ENCODE measurements at regions not wholly inside any gene's neighbourhood (a gene's known extent, or its start where the extent isn't known, plus 50 kb on each side); places are given as distances from the start of the nearest gene placed in this dataset.

DNA sequence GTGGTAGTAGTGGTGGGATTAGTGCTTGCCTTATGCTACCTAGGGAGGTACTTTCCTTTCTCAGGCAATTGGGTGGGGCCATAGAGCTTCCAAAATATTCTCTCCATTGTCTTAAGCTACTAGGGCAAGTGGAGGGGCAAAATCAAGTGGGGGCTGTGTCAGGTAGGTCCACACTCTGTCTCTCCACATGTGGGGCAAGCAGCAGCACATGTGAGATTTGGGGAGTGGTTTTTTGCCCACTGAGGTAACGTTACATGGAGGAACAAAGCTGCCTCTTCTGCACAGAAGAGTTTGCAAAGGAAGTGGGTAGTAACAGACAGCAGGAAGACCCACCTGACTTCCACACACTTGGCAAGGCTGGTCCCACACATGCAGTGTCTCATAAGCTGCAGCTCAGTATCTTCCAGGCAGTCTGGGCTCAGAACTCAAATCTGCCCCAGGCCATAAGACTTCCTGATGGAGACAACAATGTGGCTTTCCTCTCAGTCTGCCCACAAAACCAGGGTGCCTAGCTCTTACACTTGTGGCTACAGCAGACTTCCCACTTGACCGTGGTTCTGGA, 1581.5 kb upstream of the PCDH20 start:
- no peak for DNase-seq

DNA sequence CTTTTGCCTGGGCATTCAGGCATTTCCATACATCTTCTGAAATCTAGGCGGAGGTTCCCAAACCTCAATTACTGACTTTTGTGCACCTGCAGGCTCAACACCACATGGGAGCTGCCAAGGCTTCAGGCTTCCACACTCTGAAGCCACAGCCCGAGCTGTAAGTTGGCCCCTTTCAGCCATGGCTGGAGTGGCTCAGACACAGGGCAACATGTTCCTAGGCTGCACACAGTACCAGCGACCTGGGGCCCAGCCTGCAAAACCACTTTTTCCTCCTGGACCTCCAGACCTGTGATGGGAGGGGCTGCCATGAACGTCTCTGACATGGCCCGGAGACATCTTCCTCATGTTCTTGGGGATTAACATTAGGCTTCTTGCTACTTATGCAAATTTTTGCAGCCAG, 1558.2 kb upstream of the PCDH20 start:
- DNase-seq = no peak

DNA sequence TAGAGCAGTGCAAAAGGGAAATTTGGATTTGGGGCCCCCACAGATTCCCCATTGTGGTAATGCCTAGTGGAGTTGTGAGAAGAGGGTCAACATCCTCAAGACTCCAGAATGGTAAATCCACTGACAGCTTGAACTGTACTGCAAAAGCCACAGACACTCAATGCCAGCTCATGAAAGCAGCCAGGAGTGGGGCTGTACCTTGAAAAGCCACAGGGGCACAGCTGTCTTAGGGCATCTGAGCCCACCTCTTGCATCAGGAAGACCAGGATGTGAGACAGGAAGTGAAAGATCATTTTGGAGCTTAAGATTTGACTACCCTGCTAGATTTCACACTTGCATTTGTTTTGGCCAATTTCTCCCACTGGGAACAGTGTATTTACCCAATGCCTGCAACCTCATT, 1548.9 kb upstream of the PCDH20 start:
- DNase-seq = no peak

DNA sequence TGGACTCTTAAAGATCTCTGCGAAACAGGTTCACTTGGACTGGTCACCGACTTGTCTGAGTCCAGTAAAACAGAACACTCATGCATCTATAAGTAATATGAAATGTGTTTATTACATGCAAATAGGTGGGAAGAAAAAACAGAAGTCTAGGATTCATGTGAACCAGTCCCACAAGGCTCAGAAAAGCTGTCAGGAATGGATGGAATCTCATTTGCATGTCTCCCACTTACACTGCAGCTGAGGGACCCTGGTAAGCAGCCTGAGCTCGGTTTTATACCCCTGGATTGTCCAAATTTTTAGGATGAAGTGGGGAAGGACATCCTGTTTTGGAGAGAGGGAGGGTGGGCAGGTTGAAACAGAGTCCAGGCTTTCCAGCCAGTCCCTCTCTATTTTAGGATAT, 1545.1 kb upstream of the PCDH20 start:
- DNase-seq = no peak

DNA sequence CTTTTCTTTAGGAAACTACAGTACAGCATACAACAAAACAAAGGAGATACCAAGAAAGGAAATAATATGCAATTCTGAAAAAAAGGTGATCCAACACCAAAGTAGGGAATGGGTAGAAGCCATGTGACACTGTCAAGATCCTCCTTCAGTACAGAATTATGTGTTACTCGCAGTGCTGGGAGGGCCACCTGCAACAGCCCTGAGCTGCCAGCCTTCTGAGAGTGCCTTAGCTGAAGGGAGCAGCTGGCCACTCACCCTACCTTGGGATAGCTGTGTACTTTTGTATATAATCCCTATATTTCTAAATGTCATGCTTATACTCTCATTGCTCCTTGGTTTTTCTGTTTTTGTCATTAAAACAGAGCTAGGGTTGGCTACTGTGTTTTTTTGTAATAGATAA, 1518.2 kb upstream of the PCDH20 start:
- DNase-seq = no peak

DNA sequence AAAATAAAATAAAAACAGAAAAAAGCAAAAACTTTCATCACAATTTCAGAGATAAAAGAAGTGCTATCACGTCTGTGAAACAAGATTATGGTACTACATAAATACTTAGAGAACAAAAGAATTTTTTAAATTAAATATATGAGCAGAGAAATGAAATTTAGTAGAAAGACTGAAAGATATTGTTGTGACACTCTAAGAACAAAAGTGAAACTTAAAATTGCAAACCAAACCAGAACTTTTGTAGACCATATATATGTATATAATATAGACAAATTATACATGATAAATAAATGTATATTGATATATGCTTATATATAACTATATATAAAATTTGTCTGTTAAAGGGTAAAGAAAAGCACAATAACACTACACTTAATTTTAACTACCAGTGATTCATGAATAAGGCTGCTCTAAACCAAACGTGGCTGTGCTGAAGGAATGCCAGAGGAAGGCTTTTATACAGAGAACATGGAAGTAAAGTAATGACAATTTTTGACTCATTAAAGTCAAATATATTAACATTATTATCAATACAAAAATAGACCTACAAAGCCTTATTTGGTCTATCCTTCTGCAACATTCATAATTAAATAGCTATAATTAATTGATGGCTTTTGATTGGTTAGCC, 1516.7 kb upstream of the PCDH20 start:
- no peak for DNase-seq

DNA sequence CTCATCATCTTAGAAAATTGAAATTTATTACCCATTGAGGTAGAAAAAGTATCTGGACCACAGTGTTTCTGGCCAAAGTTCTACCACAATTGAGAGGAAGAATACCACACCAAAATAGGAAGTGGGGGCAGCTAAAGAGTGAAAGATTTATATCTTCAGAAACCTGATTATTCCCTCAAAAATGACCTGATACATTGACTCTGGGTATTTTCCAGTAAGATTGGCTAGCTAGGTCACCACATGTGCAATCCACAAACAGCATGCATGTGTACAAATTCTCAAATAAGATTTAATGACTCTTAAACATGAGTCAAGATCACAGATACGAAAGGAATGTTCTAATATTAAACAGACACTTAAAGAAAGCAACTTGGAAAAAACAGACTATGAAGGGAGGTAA, 1516.2 kb upstream of the PCDH20 start:
- no peak for DNase-seq

DNA sequence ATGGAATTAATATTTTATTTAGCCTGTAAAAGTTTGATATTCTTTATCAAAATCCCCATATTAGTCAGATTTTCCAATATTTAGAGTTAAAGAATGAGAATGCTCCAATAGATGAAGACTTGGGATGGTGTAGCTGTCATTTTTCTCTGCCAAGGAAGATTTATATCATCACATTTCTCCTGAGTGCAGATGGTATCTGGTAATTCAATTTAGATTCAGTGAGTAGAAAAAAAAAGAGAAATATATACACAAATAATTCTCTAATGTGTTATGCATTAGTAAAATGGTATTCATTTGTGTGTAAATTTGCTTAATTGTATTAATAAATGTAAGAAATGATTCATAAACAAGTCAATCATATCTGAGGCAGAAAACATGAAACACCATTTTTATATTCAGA, 1508.7 kb upstream of the PCDH20 start:
- DNase-seq = no peak

DNA sequence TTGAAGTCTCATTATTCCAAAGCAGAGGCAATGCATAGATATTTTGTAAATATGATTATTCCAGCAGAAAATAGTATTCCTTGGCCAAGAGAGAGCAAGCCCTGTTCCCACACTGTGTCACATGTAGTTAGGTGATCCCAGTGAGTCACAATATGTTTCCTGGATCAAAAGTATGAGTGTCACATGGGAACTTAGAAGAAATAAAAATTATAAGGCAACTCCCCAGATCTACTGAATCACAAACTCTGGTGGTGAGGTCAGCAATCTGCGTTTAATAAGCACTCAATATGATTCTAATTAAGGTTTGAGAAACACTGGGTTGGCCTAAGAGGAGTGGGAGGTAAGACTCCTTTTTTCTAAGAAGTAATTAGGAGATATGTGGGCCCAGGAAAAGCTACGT, 1504.5 kb upstream of the PCDH20 start:
- DNase-seq = no peak

DNA sequence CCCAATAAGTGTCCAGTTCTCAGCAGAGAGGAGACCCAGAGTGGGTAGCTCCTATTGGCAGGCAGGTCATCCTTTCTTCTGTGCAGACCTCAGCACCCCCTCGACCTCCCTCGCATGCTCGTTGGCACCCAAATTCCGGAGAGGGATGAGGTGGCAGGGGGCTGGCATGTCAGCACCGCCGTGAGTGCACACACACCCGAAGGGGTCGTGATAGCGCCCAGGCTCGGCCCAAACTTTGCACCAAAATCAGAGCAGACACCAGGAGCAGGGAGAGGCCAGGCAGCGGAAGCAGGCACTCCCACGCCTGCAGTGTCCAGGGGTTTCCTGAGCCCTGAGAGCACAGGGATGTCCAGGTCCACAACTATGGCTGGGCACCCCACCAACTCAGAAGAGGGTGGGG, 1503.8 kb upstream of the PCDH20 start:
- DNase-seq = no peak

DNA sequence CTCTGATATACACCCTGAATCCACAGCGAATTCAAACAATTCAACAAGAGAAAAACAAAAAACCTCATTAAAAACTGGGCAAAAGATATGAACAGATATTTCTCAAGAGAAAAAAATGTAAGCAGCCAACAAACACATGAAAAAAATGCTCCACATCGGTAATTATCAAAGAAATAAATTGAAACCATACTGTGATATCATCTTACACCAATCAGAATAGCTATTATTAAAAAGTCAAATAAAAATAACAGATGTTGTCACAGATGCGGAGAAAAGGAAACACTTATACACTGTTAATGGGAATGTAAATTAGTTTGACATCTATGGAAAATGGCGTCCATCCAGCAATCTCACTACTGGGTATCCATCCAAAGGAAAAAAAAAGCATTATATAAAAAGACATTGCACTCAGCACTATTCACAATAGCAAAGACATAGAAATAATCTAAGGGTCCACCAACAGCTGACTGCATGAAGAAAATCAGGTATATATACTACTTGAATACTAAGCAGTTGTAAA, 1495.0 kb upstream of the PCDH20 start:
- peak in 1 of 2 experiments; percentile 3 for DNase-seq

DNA sequence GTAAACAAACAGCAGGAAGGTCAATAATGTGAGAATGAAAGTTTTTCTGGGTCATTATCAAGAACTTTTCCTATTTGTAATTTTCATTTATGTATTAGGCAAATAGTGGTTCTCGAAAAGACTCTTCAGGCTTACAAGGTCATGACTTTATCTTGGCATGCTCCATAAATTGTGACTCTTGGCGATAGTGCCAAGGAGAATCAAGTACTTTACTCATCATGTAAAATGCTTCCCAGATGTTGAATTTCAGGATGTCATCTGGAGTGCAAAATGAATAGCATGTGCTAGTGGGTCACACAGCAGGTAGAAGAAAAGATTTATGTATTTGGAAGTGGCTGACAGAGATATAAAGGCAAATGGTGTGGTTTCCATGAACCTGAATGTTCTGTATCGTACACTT, 1492.7 kb upstream of the PCDH20 start:
- no peak for DNase-seq

DNA sequence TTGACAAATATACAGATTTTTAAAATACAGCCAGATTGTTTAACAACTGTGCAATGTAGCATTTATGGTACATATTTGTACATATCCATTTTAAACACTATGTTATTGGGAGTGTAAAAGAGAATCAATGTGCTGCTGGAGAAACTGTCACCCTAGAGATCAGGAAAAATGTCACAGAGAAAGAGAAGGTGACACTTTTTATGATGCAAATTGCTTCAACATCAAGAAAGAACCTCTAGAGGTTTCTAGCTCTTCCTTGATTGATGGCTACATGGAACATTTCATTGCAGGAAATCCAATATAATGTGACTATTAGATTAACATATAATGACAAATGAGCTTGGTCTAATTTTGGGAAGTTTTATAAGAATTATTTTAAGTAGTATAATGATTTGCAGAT, 1491.2 kb upstream of the PCDH20 start:
- DNase-seq = no peak

DNA sequence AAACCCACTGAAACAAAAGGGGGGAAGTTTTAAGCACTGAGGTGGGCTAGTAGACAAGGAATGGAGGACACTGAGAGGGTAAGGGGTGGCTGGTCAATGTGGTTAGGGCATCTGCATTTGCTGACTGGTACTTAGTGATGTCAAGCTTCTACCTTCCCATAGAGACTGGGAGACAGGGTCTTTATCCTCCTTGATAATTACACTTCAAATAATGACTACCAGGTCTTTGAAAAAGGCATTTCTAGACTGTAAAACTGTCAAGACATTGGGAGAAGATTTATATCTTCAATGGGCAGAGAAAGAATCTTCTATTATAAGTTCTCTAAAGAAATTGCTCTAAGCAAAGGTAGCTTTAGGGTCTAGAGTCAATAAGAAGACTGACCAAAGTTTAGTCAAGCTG, 1490.8 kb upstream of the PCDH20 start:
- DNase-seq = no peak

DNA sequence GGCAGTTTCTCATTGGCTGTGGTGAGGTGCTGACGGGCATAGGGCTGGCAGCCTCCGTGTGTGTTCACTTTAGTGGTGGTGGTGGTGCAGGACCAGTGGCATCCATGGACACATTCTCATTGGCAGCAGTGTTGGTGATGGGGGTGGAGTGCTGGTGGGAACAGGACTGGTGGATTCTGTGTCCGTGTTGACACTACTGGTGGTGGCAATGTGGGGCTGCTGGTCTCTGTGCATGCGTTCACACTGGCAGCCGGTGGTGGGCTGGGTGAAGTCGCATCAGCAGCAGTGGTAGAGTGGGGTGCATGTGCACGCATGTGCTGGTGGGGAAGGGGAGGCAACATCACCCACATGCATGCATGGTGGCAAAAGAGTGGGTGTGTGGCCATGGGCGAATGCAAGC, 1471.4 kb upstream of the PCDH20 start:
- no peak for DNase-seq

DNA sequence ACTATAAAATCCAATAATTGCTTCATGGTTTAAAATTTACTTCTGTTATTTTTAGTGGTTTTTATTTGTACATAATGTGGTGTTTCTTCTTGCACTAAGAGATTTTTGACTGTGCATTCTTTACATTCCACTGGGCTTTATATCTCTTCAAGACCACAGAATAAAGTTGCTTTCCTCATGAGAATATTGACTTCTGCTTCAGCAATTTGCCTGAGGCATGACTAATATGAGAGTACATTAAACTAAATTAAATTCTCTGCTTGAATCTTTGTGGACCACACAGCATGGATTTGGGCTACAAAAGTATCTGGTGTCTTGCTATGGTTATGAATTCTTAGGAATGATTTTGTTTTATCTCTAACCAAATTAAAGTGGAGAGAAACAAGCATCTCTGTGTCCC, 1463.4 kb upstream of the PCDH20 start:
- DNase-seq = no peak

DNA sequence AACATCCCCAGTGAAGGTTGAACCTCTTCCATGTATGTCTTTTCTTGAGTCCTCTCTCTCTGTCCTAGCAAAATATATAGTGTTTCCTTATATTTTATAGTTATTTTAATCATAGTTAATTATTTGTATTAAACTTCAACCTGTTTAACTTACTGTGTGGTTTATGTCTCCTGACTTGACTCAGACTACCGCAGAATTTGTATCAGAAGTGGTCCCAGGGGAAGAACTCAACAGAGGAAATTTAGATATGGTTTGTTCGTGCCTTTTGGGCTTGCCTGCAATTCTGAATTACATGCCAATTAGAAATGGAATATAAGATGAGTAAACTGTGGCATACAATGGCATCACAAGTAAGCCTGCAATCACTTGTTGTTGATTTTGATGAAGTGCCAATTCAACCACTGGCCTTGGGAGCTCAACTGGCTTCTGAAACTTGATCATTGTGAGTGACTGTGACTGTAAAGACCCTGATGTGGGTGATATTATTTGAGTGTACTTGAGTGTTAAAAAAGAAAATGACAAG, 1459.5 kb upstream of the PCDH20 start:
- peak; percentile 46 to 82 for DNase-seq

DNA sequence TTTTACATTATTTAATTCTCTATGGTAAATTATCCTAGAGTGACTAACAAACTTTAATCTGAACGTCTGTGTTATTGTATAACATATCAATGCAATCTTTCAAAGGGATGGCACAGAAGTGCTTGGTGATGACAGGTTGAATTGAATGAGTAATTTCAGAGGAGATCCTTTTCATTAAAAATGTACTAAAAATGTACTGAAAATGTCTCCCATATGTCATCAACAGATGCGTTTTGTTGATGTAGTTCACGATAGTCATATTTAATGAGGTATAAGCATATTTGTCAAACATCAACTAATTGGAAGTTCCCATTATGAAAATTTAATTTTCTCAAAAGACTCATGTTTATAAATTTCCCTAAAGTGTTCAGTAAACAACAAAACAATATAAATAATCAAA, 1434.7 kb upstream of the PCDH20 start:
- no peak for DNase-seq

DNA sequence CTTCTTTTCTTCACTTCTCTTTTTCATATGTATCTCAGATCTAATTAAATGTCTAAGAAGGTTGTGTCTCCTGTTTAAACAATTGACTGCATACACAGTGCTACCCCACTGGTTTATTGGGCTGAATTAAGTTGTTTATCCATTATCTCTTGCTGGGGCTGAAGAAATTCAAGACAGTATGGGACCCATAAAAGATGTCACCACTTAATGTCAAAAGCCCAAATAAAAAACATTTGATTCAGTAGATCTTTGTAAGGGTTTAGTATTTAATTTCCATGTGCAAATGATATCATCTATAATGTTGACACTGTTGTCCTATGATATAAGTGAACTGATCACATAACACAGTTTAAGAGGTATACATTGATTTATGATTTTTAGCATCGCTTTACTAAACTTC, 1431.9 kb upstream of the PCDH20 start:
- DNase-seq = peak in 1 of 2 experiments; percentile 29

DNA sequence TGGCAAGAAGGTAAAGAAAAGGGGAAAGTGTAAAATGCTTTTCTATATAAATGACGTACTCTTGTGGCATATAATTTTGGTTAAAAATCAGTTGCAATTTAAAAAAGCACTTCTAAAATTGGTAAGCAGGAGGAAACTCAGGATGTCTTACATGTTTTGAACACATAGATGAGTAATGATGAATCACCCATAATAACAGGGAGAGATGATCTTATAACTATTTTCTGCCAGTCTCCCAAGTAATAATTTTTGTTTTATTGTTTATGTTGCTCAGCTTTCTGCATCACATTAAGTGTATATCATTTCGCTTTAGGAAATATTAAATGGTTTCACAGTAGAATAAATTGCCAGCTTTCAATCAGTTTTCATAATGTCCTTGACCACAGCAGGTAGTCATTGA, 1430.7 kb upstream of the PCDH20 start:
- DNase-seq = no peak

DNA sequence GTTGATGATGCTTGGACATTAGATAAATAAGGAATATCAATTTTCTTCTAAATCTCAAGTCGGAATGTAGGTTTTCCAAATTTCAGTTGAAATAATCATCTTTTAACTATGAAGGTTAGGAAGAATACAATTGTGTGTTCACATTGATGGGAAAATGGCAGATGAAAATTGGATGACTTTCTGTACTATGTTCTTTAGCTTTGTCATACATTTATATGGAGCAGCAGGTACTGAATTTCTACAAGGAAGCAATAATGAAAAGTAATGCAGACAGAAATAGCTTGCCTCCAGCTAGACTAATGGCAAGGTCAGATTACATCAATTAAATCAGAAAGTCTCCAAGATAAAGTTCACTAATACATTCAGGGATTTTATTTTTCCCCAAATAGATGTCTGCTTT, 1423.7 kb upstream of the PCDH20 start:
- DNase-seq = no peak

DNA sequence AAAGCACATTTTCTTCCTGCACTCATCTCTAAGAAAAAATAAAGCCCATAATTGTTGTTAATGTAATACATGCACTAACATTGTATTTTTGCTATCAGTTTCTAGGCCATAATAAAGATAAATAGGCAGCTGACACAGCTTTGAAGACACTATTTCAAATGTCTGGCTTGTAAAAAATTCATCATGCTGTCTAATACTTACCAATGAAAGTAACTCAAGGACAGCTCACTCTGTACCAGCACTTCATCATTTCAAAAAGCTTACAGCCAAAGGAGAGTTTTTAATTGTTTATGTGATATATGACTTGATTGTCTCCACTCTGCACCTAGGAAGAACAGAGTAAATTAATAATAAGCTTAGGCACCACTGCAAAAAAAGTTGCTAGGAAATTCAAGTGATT, 1423.3 kb upstream of the PCDH20 start:
- DNase-seq = no peak

DNA sequence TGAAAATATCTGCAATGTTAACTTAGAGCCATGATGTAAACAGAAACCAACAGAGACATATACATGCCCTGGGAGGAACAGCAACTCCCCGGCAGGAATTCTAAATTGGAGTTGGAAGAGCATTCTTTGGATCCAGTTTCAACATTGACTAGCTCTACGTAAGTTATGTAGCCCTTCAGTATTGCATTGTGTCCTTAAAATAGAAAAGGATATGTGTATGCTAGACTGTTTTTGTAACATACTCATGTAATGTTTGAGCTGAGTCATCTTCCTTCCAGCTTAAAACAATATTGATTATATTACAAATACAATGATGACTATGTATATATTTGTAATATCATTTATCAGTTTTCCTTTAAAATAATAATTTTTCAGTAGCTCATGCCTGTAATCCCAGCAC, 1422.2 kb upstream of the PCDH20 start:
- DNase-seq = no peak

DNA sequence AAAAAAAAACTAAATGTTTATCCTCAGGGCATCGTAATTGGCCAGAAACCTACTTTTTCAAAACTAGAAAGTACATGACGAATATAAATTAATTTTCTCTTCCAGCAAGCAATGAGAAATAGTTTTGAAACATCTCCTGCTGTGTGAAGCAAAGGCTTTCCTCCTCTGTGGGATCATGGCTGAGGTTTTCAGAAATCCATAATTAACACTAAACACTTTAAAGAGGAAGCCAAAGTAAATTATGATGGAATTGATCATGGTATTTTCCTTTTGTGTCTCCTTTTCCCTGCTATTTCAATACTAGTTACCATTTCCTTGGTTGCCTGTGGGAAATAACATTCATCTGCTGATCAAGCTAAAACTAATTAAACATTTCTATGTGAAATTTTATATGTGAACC, 1413.8 kb upstream of the PCDH20 start:
- no peak for DNase-seq

DNA sequence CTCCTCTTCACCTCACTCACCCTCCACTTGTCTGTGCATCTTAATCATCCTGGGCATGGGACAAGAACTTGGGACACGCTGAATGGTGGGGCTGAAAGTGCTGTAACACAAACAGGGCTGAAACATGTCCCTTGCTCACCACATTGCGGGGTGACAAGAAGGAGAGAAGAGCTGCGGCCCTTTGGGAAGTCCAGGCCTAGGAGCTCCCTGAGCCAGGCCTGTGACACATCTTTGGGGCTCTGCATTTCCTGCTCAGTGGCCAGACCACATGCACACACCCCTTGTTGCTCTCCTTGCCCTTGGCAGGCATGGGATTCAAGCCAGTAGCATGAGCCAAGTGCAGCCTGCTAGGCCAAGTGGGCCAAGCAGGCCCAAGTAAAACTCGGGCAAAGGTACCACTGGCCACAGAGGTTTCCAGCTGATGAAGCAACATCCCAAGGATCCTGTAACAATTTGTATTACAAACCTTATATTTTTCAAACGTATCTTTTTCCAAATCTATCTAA, 1384.3 kb upstream of the PCDH20 start:
- DNase-seq = no peak

Measured in NCI-H2081 (cell line).